ENCODE measurements at regions not wholly inside any gene's neighbourhood (a gene's known extent, or its start where the extent isn't known, plus 50 kb on each side); places are given as distances from the start of the nearest gene placed in this dataset.
"Not testable (repeated sequence)": the region's sequence is repeated elsewhere in the genome, so short reads cannot be mapped to it uniquely, and the experiment has no call there.

- Mint-ChIP-seq H3K4me1 (ENCODE audit: unreplicated experiment) (no peaks in the 10 kb centered on the region), H3K4me3 (ENCODE audit: unreplicated experiment) (no peak overlapping the region), H3K9me3 (ENCODE audit: unreplicated experiment) (no peaks in the 10 kb centered on the region), H3K27ac (ENCODE audit: unreplicated experiment) (no peak overlapping the region), H3K27me3 (ENCODE audit: unreplicated experiment) (no peaks in the 10 kb centered on the region), H3K36me3 (ENCODE audit: unreplicated experiment) (no peaks in the 10 kb centered on the region)
- TF ChIP-seq CTCF (IDR thresholded peaks at IDR 0.05), result no peak
- no peak for DNase-seq (ENCODE audit: extremely low spot score, unreplicated experiment)
Measured at GRCh38 chr7:10483671-10484070, 490.0 kb upstream of the PHF14 start.

GRCh38 chr7:10484767-10485166 lies 488.9 kb upstream of the PHF14 start:
- no peak overlapping the region for H3K27ac Mint-ChIP-seq (ENCODE audit: unreplicated experiment)
- H3K9me3 Mint-ChIP-seq (ENCODE audit: unreplicated experiment), result no peaks in the 10 kb centered on the region
- DNase-seq (ENCODE audit: extremely low spot score, unreplicated experiment), result no peak
- no peaks in the 10 kb centered on the region for H3K36me3 Mint-ChIP-seq (ENCODE audit: unreplicated experiment)
- H3K27me3 Mint-ChIP-seq (ENCODE audit: unreplicated experiment), result no peaks in the 10 kb centered on the region
- H3K4me1 Mint-ChIP-seq (ENCODE audit: unreplicated experiment), result no peaks in the 10 kb centered on the region
- no peak for TF ChIP-seq CTCF (IDR thresholded peaks at IDR 0.05)
- H3K4me3 Mint-ChIP-seq (ENCODE audit: unreplicated experiment), result no peak overlapping the region

DNA sequence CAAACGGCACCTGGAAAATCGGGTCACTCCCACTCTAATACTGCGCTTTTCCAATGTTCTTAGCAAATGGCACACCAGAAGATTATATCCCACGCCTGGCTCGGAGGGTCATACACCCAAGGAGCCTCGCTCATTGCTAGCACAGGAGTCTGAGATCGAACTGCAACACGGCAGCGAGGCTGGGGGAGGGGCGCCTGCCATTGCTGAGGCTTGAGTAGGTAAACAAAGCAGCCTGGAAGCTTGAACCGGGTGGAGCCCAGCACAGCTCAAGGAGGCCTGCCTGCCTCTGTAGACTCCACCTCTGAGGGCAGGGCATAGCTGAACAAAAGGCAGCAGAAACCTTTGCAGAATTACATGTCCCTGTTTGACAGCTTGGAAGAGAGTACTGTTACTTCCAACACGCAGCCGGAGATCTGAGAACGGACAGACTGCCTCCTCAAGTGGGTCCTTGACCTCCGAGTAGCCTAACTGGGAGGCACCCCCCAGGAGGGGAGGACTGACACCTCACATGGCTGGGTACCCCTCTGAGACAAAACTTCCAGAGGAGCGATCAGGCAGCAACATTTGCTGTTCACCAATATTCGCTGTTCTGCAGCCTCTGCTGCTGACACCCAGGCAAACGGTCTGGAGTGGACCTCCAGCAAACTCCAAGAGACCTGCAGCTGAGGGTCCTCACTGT lies 472.3 kb upstream of the PHF14 start:
- not testable (repeated sequence) for H3K4me1 Mint-ChIP-seq (ENCODE audit: unreplicated experiment); H3K27me3 Mint-ChIP-seq (ENCODE audit: unreplicated experiment); H3K36me3 Mint-ChIP-seq (ENCODE audit: unreplicated experiment); DNase-seq (ENCODE audit: extremely low spot score, unreplicated experiment); H3K27ac Mint-ChIP-seq (ENCODE audit: unreplicated experiment); H3K4me3 Mint-ChIP-seq (ENCODE audit: unreplicated experiment)
- H3K9me3 Mint-ChIP-seq (ENCODE audit: unreplicated experiment), result peaks cover 36% of the 10 kb centered on the region

- no peak overlapping the region for H3K27ac Mint-ChIP-seq (ENCODE audit: unreplicated experiment)
- no peak for TF ChIP-seq CTCF (IDR thresholded peaks at IDR 0.05)
- no peaks in the 10 kb centered on the region for H3K36me3 Mint-ChIP-seq (ENCODE audit: unreplicated experiment)
- peaks cover 9% of the 10 kb centered on the region for H3K9me3 Mint-ChIP-seq (ENCODE audit: unreplicated experiment)
- peaks cover 9% of the 10 kb centered on the region for H3K27me3 Mint-ChIP-seq (ENCODE audit: unreplicated experiment)
- no peaks in the 10 kb centered on the region for H3K4me1 Mint-ChIP-seq (ENCODE audit: unreplicated experiment)
- no peak for DNase-seq (ENCODE audit: extremely low spot score, unreplicated experiment)
- H3K4me3 Mint-ChIP-seq (ENCODE audit: unreplicated experiment), result no peak overlapping the region
Measured at GRCh38 chr7:10507032-10507431, 466.6 kb upstream of the PHF14 start.

DNA sequence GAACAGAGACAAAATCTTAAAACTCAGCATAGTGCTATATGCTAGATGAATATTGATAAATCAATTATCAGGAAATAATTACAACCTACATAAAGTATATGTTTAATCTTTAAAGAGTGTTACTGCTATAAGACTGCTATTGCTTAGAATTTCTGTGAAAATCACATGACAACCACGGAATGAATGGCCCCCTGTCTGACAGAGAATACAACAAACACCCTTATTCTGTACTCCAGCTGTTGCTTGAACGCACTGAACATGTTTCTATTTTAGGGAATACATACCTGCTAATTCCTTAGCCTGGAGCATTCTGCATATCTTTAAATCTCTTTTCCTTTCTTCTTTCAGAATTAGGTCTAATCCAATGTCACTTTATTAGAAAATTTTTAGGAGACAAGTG lies 452.4 kb upstream of the PHF14 start:
- H3K36me3 Mint-ChIP-seq (ENCODE audit: unreplicated experiment), result no peaks in the 10 kb centered on the region
- no peaks in the 10 kb centered on the region for H3K9me3 Mint-ChIP-seq (ENCODE audit: unreplicated experiment)
- DNase-seq (ENCODE audit: extremely low spot score, unreplicated experiment), result no peak
- no peaks in the 10 kb centered on the region for H3K4me1 Mint-ChIP-seq (ENCODE audit: unreplicated experiment)
- H3K27me3 Mint-ChIP-seq (ENCODE audit: unreplicated experiment), result no peaks in the 10 kb centered on the region
- no peak for TF ChIP-seq CTCF (IDR thresholded peaks at IDR 0.05)
- H3K4me3 Mint-ChIP-seq (ENCODE audit: unreplicated experiment), result no peak overlapping the region
- H3K27ac Mint-ChIP-seq (ENCODE audit: unreplicated experiment), result no peak overlapping the region

GRCh38 chr7:10533429-10533828 lies 440.2 kb upstream of the PHF14 start:
- H3K27me3 Mint-ChIP-seq (ENCODE audit: unreplicated experiment); H3K9me3 Mint-ChIP-seq (ENCODE audit: unreplicated experiment); H3K4me1 Mint-ChIP-seq (ENCODE audit: unreplicated experiment); DNase-seq (ENCODE audit: extremely low spot score, unreplicated experiment); H3K27ac Mint-ChIP-seq (ENCODE audit: unreplicated experiment); H3K4me3 Mint-ChIP-seq (ENCODE audit: unreplicated experiment); H3K36me3 Mint-ChIP-seq (ENCODE audit: unreplicated experiment): not testable (repeated sequence)
